Subcutaneous abdominal adipose tissue (tissue), 5 donors: ENCODE measurements at regions not wholly inside any gene's neighbourhood (a gene's known extent, or its start where the extent isn't known, plus 50 kb on each side); places are given as distances from the start of the nearest gene placed in this dataset.

Experiments
- H3K27ac ChIP-seq: one replicate; pipeline ENCODE4 v1.7.0; 2013; ENCODE audit warnings: low read depth, mild to moderate bottlenecking, inconsistent platforms, low read length, moderate library complexity
- H3K27me3 ChIP-seq, 5 donors: one replicate each; pipeline ENCODE4 v1.7.0; 2013; ENCODE audit warnings: low read length in 5 of 5, inconsistent platforms in 1 of 5; ENCODE audit not compliant: control insufficient read depth in 5 of 5, insufficient read depth in 4 of 5
- H3K36me3 ChIP-seq, 5 donors: one replicate each; pipeline ENCODE4 v1.7.0; 2013; ENCODE audit warnings: low read length in 5 of 5; ENCODE audit not compliant: control insufficient read depth in 5 of 5, insufficient read depth in 5 of 5
- H3K4me1 ChIP-seq, 5 donors: one replicate each; pipeline ENCODE4 v1.7.0; 2013; ENCODE audit warnings: low read length in 5 of 5, mild to moderate bottlenecking in 3 of 5, moderate library complexity in 1 of 5; ENCODE audit not compliant: control insufficient read depth in 5 of 5, insufficient read depth in 5 of 5
- H3K4me3 ChIP-seq, 5 donors: one replicate each; pipeline ENCODE4 v1.7.0; 2013; ENCODE audit warnings: low read length in 5 of 5, low read depth in 1 of 5
- H3K9ac ChIP-seq, 5 donors: one replicate each; pipeline ENCODE4 v1.7.0; 2013; ENCODE audit warnings: low read length in 5 of 5, mild to moderate bottlenecking in 4 of 5, moderate library complexity in 3 of 5
- H3K9me3 ChIP-seq, 5 donors: one replicate each; pipeline ENCODE4 v1.7.0; 2013; ENCODE audit warnings: low read length in 5 of 5; ENCODE audit not compliant: control insufficient read depth in 5 of 5
- donor health status: healthy.
- donor health status: healthy.
- donor health status: healthy.
- donor health status: healthy.
- donor health status: healthy.

DNA sequence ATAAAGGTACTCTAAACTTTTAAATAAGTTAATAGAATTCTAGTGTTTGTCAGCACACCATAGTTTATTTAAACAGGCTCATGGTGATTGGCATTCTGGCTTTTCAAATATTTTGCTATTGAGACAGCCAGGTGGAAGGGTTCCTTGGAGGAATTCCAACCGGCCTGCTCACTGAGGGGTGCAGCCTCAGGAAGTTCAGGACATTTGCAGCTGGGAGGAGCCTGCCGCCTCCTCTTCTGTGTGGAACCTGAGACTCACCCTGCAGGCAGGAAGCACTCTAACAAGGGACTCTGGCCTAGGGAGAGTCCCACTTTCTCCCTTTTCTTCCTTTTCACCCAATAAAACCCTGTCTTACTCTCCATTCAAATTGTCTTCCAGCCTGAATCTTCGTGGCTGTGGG, 1328.0 kb downstream of the FSTL5 start:
- H3K4me3 ChIP-seq = no peak overlapping the region
- H3K36me3 ChIP-seq = no peaks in the 10 kb centered on the region
- H3K9ac ChIP-seq = no peak overlapping the region
- H3K27me3 ChIP-seq = no peaks in the 10 kb centered on the region
- H3K9me3 ChIP-seq = no peaks in the 10 kb centered on the region
- H3K4me1 ChIP-seq = no peaks in the 10 kb centered on the region
- H3K27ac ChIP-seq = no peak overlapping the region

- H3K4me3 ChIP-seq = no peak overlapping the region
- no peaks in the 10 kb centered on the region for H3K9me3 ChIP-seq
- no peaks in the 10 kb centered on the region for H3K27me3 ChIP-seq
- no peaks in the 10 kb centered on the region for H3K4me1 ChIP-seq
- H3K9ac ChIP-seq = no peak overlapping the region
- no peaks in the 10 kb centered on the region for H3K36me3 ChIP-seq
- no peak overlapping the region for H3K27ac ChIP-seq
These were observed 1327.4 kb downstream of the FSTL5 start for GRCh38 chr4:160836431-160836830.

GRCh38 chr4:160846121-160846520, 1317.7 kb downstream of the FSTL5 start:
- H3K27ac ChIP-seq = no peak overlapping the region
- H3K9me3 ChIP-seq = no peaks in the 10 kb centered on the region
- H3K9ac ChIP-seq = no peak overlapping the region
- H3K4me1 ChIP-seq = no peaks in the 10 kb centered on the region
- H3K4me3 ChIP-seq = no peak overlapping the region
- no peaks in the 10 kb centered on the region for H3K36me3 ChIP-seq
- no peaks in the 10 kb centered on the region for H3K27me3 ChIP-seq

DNA sequence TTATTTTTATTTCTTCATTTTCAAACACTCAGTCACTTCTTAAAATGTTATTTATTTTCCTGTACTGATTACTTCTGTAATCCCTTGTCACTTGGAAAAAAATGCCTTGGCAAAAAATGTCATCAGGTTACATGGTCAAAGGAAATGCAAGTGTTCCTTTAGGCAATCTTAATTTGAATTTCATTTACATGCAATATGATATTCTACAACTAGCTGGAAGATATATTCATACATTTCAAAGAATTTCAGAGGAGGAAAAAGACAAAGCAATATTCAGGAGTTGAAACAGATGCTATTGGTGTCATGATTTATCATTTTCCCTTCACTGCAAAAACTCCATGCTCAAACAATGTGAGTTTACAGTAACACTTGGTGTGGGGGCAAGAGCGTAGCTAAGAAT, 1316.6 kb downstream of the FSTL5 start:
- no peak overlapping the region for H3K27ac ChIP-seq
- no peaks in the 10 kb centered on the region for H3K27me3 ChIP-seq
- H3K4me3 ChIP-seq = no peak overlapping the region
- H3K36me3 ChIP-seq = no peaks in the 10 kb centered on the region
- H3K4me1 ChIP-seq = no peaks in the 10 kb centered on the region
- H3K9me3 ChIP-seq = no peaks in the 10 kb centered on the region
- H3K9ac ChIP-seq = no peak overlapping the region

GRCh38 chr4:160848489-160848888, 1315.3 kb downstream of the FSTL5 start:
- Histone ChIP-seq H3K27ac (no peak overlapping the region), H3K36me3 (no peaks in the 10 kb centered on the region), H3K9ac (no peak overlapping the region), H3K9me3 (no peaks in the 10 kb centered on the region), H3K4me1 (no peaks in the 10 kb centered on the region), H3K27me3 (no peaks in the 10 kb centered on the region), H3K4me3 (no peak overlapping the region)

DNA sequence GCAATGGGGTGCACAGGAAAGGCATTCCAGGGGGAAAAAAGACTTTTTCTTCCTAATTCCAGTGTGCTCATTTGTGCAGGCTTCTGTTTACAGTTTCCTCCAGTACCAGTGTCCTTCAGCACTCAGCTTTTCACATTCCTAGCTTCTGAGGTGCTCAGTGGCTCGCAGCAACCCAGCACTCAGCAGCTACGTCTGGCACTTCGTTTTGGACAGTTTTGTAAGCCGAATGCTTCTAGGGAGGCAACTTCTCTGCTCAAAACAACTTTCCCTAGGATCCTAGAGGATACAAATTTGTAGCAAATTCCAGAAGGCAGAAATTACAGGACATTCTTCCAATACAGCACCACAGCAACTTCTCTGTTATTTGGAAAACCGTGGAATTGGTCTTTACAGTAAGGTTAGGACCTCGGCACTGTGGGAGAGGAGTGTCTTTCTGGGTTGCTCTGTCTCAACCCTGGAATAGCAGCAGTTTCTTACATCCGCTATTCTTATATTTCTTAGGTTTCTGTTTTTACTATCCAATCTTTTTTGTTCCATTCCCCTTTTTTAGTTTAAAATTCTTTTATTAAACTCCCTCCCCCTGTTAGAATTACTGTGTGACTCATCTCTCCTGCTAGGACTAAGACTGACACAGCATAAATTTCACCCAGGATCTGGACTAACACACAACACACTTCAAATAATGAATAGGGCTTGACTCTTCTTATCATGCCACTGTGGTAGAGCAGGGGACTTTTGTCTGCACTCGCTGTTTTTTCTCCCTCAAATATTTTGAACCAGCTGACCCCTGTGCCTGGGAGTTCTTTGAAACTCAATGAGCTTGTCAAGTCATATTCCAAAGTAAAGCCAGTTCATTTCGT, 1314.7 kb downstream of the FSTL5 start:
- no peaks in the 10 kb centered on the region for H3K9me3 ChIP-seq
- H3K4me1 ChIP-seq = no peaks in the 10 kb centered on the region
- no peaks in the 10 kb centered on the region for H3K36me3 ChIP-seq
- H3K4me3 ChIP-seq = no peak overlapping the region
- H3K27ac ChIP-seq = no peak overlapping the region
- H3K9ac ChIP-seq = no peak overlapping the region
- no peaks in the 10 kb centered on the region for H3K27me3 ChIP-seq

GRCh38 chr4:160864253-160864652, 1299.5 kb downstream of the FSTL5 start:
- H3K4me3 ChIP-seq = no peak overlapping the region
- no peaks in the 10 kb centered on the region for H3K36me3 ChIP-seq
- H3K9ac ChIP-seq = no peak overlapping the region
- H3K4me1 ChIP-seq = no peaks in the 10 kb centered on the region
- no peak overlapping the region for H3K27ac ChIP-seq
- H3K27me3 ChIP-seq = no peaks in the 10 kb centered on the region
- H3K9me3 ChIP-seq = no peaks in the 10 kb centered on the region

DNA sequence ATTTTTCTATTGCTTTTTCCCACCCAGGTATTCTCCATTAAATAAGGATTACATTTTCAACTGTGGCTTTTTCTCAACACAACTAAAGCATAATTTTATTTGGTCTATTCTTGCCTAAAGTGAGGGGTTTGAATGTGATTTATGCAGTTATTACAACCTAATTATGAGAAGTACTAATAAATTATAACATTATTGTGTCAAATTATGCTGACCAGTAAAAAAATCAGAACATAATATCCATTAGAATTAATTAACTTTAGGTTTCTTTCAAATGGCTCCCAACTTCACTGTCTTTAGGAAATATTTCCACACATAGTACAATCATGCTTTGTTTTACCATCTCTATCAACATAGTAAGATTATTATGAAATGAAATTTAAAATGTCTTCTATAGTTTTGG, 1293.9 kb downstream of the FSTL5 start:
- no peaks in the 10 kb centered on the region for H3K27me3 ChIP-seq

DNA sequence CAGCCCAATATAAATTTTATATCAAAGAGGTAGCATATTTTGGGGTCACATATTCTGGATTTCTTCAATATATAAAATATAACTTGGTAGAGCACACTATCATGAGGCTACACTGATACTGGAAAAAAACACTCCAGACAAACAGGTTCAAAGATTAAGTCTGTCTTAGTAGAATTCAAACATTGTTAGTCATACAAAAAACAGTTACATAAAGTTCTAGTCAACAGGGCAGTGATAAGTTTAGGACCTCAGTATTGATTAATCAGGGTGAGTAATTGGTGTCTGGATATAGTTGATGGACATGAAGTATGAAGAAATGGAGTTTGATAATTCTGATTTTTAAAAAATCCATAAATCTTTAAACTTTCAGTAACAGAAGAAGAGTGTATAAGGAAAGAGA, 1291.3 kb downstream of the FSTL5 start:
- no peak overlapping the region for H3K4me3 ChIP-seq
- no peaks in the 10 kb centered on the region for H3K27me3 ChIP-seq
- H3K9ac ChIP-seq = no peak overlapping the region
- no peak overlapping the region for H3K27ac ChIP-seq
- H3K36me3 ChIP-seq = no peaks in the 10 kb centered on the region
- H3K9me3 ChIP-seq = no peaks in the 10 kb centered on the region
- no peaks in the 10 kb centered on the region for H3K4me1 ChIP-seq

More for the DNA sequence above, 1293.9 kb downstream of the FSTL5 start:
- H3K9me3 ChIP-seq = no peaks in the 10 kb centered on the region
- H3K27ac ChIP-seq = no peak overlapping the region
- H3K9ac ChIP-seq = no peak overlapping the region
- no peaks in the 10 kb centered on the region for H3K4me1 ChIP-seq
- H3K4me3 ChIP-seq = no peak overlapping the region
- no peaks in the 10 kb centered on the region for H3K36me3 ChIP-seq

DNA sequence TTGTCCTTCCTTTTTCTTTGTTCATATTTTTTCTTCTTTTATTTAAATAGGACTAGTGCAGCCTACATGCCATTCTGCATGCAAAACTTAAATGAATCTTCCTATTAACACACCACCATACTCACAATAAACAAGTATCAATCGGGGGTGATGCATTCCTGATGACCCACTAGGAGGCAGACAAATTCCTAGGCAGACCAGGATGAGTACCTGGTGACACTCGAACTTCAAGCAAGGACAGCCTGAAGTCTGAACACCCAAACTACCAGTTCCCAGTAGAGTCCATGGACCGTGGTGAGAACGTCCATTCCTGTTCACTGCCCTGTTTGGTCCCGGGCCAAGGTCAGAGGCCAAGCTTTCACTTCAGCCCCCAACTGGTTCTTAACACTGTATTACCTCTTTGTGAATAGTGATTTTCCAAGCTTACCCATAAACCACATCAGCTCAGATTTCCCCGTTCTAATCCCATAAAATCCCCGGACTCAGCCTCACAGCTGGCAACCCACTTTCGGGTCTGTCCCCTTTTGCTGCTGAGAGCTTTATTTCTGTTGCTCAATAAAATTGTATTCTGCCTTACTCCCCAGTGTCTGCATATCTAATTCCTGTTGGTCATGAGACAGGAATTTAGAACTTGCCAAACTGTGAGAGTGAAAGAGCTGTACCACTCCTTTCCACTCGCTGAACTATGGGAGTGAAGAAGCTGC, 1286.6 kb downstream of the FSTL5 start:
- Histone ChIP-seq H3K9me3 (no peaks in the 10 kb centered on the region), H3K4me1 (no peaks in the 10 kb centered on the region), H3K27me3 (no peaks in the 10 kb centered on the region), H3K4me3 (no peak overlapping the region), H3K9ac (no peak overlapping the region), H3K27ac (no peak overlapping the region), H3K36me3 (no peaks in the 10 kb centered on the region)
